GM20000 (cell line): ENCODE measurements at regions not wholly inside any gene's neighbourhood (a gene's known extent, or its start where the extent isn't known, plus 50 kb on each side); places are given as distances from the start of the nearest gene placed in this dataset.

ENCODE experiments used
- DNase-seq: peaks from one replicate; pipeline ENCODE4 v3.0.0; 2012; ENCODE audit warnings: low spot score
- CTCF ChIP-seq: IDR thresholded peaks from 2 replicates; pipeline ENCODE4 v1.5.1; 2012; ENCODE audit warnings: mild to moderate bottlenecking, control low read depth; ENCODE audit errors: extremely low read depth, missing control alignments

GRCh38 chr19:31600731-31601295, 251.6 kb upstream of the TSHZ3 start:
- no peak for DNase-seq
- no peak for TF ChIP-seq CTCF

GRCh38 chr19:31601855-31602254, 252.6 kb upstream of the TSHZ3 start:
- no peak for TF ChIP-seq CTCF
- no peak for DNase-seq

GRCh38 chr19:31602548-31602947, 253.3 kb upstream of the TSHZ3 start:
- DNase-seq, result no peak
- TF ChIP-seq CTCF, result no peak

GRCh38 chr19:31604493-31605040, 255.3 kb upstream of the TSHZ3 start:
- no peak for TF ChIP-seq CTCF
- no peak for DNase-seq

GRCh38 chr19:31610018-31610417, 260.8 kb upstream of the TSHZ3 start:
- no peak for DNase-seq
- no peak for TF ChIP-seq CTCF

GRCh38 chr19:31611046-31611877, 262.0 kb upstream of the TSHZ3 start:
- no peak for TF ChIP-seq CTCF

GRCh38 chr19:31612873-31613272, 263.6 kb upstream of the TSHZ3 start:
- no peak for DNase-seq
- TF ChIP-seq CTCF, result no peak

More at GRCh38 chr19:31611046-31611877, 262.0 kb upstream of the TSHZ3 start:
- DNase-seq, result no peak
